ENCODE measurements at regions not wholly inside any gene's neighbourhood (a gene's known extent, or its start where the extent isn't known, plus 50 kb on each side); places are given as distances from the start of the nearest gene placed in this dataset.
A peak's percentile ranks its signal among the peaks of the same experiment; 100 is the strongest.

GRCh38 chr3:116524453-116525210 lies 79.3 kb upstream of the LSAMP start:
- Mint-ChIP-seq H3K9me3 (ENCODE audit: low read depth) (peaks cover 4% of the 10 kb centered on the region), H3K27ac (no peak overlapping the region), H3K4me1 (ENCODE audit: low read depth) (no peaks in the 10 kb centered on the region), H3K36me3 (ENCODE audit: insufficient read depth) (no peaks in the 10 kb centered on the region), H3K4me3 (ENCODE audit: low read depth) (no peak overlapping the region), H3K27me3 (no peaks in the 10 kb centered on the region)
- no peak for DNase-seq (ENCODE audit: low spot score, unreplicated experiment)
- TF ChIP-seq CTCF (IDR thresholded peaks at IDR 0.05; ENCODE audit: unreplicated experiment) = no peak

- no peak overlapping the region for H3K4me3 Mint-ChIP-seq (ENCODE audit: low read depth)
- H3K27me3 Mint-ChIP-seq = no peaks in the 10 kb centered on the region
- no peaks in the 10 kb centered on the region for H3K36me3 Mint-ChIP-seq (ENCODE audit: insufficient read depth)
- no peak for TF ChIP-seq CTCF (IDR thresholded peaks at IDR 0.05; ENCODE audit: unreplicated experiment)
- DNase-seq (ENCODE audit: low spot score, unreplicated experiment) = no peak
- H3K9me3 Mint-ChIP-seq (ENCODE audit: low read depth) = no peaks in the 10 kb centered on the region
- H3K27ac Mint-ChIP-seq = no peak overlapping the region
- no peaks in the 10 kb centered on the region for H3K4me1 Mint-ChIP-seq (ENCODE audit: low read depth)
Observed at GRCh38 chr3:116552246-116552645, 107.0 kb upstream of the LSAMP start.

- Mint-ChIP-seq H3K36me3 (ENCODE audit: insufficient read depth) (no peaks in the 10 kb centered on the region), H3K4me3 (ENCODE audit: low read depth) (no peak overlapping the region), H3K9me3 (ENCODE audit: low read depth) (no peaks in the 10 kb centered on the region), H3K4me1 (ENCODE audit: low read depth) (no peaks in the 10 kb centered on the region), H3K27me3 (no peaks in the 10 kb centered on the region), H3K27ac (no peak overlapping the region)
- no peak for TF ChIP-seq CTCF (IDR thresholded peaks at IDR 0.05; ENCODE audit: unreplicated experiment)
- no peak for DNase-seq (ENCODE audit: low spot score, unreplicated experiment)
Observed at GRCh38 chr3:116553355-116553754, 108.1 kb upstream of the LSAMP start.

GRCh38 chr3:116561529-116561928 lies 116.2 kb upstream of the LSAMP start:
- DNase-seq (ENCODE audit: low spot score, unreplicated experiment) = no peak
- TF ChIP-seq CTCF (IDR thresholded peaks at IDR 0.05; ENCODE audit: unreplicated experiment) = no peak
- peaks cover 18% of the 10 kb centered on the region for H3K4me1 Mint-ChIP-seq (ENCODE audit: low read depth)
- no peak overlapping the region for H3K27ac Mint-ChIP-seq
- H3K4me3 Mint-ChIP-seq (ENCODE audit: low read depth) = no peak overlapping the region
- no peaks in the 10 kb centered on the region for H3K36me3 Mint-ChIP-seq (ENCODE audit: insufficient read depth)
- no peaks in the 10 kb centered on the region for H3K27me3 Mint-ChIP-seq
- H3K9me3 Mint-ChIP-seq (ENCODE audit: low read depth) = no peaks in the 10 kb centered on the region

- no peak for TF ChIP-seq CTCF (IDR thresholded peaks at IDR 0.05; ENCODE audit: unreplicated experiment)
Observed at GRCh38 chr3:116563351-116563750, 118.1 kb upstream of the LSAMP start.

More at GRCh38 chr3:116563351-116563750, 118.1 kb upstream of the LSAMP start:
- H3K27me3 Mint-ChIP-seq = no peaks in the 10 kb centered on the region
- H3K36me3 Mint-ChIP-seq (ENCODE audit: insufficient read depth) = no peaks in the 10 kb centered on the region
- no peak overlapping the region for H3K4me3 Mint-ChIP-seq (ENCODE audit: low read depth)
- peak overlapping the region; percentile 87 for H3K27ac Mint-ChIP-seq
- no peaks in the 10 kb centered on the region for H3K9me3 Mint-ChIP-seq (ENCODE audit: low read depth)
- H3K4me1 Mint-ChIP-seq (ENCODE audit: low read depth) = peaks cover 27% of the 10 kb centered on the region
- DNase-seq (ENCODE audit: low spot score, unreplicated experiment) = no peak

All from progenitor cell of endocrine pancreas (in vitro differentiated cells).